ENCODE measurements at regions not wholly inside any gene's neighbourhood (a gene's known extent, or its start where the extent isn't known, plus 50 kb on each side); places are given as distances from the start of the nearest gene placed in this dataset.
A peak's percentile ranks its signal among the peaks of the same experiment; 100 is the strongest.

GRCh38 chr9:130756455-130757152 lies 63.0 kb downstream of the EXOSC2 start:
- Histone ChIP-seq H3K36me3 (ENCODE audit: control insufficient read depth, insufficient read depth, low read length) (no peaks in the 10 kb centered on the region), H3K27ac (ENCODE audit: low read length) (no peak overlapping the region), H3K4me1 (ENCODE audit: control insufficient read depth, insufficient read depth, low read length) (no peaks in the 10 kb centered on the region), H3K27me3 (ENCODE audit: control insufficient read depth, insufficient read depth, low read length) (no peaks in the 10 kb centered on the region), H3K4me3 (ENCODE audit: low read depth in 2 of 2, low read length in 2 of 2) (no peak overlapping the region), H3K9me3 (ENCODE audit: control insufficient read depth, insufficient read depth, low read depth, low read length) (no peaks in the 10 kb centered on the region)
- in situ Hi-C loops (cut with HindIII; ENCODE audit: low pct_unique_long_range_greater_than_20kb, low sequenced_read_pairs) (no loop called here), intact Hi-C loops (cut with micrococcal nuclease; ENCODE audit: unreplicated experiment) (no loop called here)
- ChIA-PET POLR2A (no interaction called here), CTCF (no interaction called here)
- BruUV-seq (replicated peaks) = TSS peak; percentile 50
- no peak for ATAC-seq
- TF ChIP-seq SIN3A (IDR thresholded peaks at IDR 0.05; ENCODE audit: borderline replicate concordance, insufficient read depth, low read depth, low read length) (no peak), CTCF (IDR thresholded peaks at IDR 0.05) (no peak), POLR2AphosphoS5 (IDR thresholded peaks at IDR 0.05; ENCODE audit: low read depth, low read length) (no peak), TCF7L2 (IDR thresholded peaks at IDR 0.05; ENCODE audit: low read depth, low read length) (no peak), REST (IDR thresholded peaks at IDR 0.05; ENCODE audit: insufficient read depth in 1 of 2, low read depth in 2 of 2, low read length in 1 of 2) (no peak)
- DNase-seq (ENCODE audit: low read depth, low spot score) = no peak

- in situ Hi-C loops (cut with HindIII; ENCODE audit: low pct_unique_long_range_greater_than_20kb, low sequenced_read_pairs) (no loop called here), intact Hi-C loops (cut with micrococcal nuclease; ENCODE audit: unreplicated experiment) (no loop called here)
- TF ChIP-seq CTCF (IDR thresholded peaks at IDR 0.05) = no peak
- TF ChIP-seq SIN3A (IDR thresholded peaks at IDR 0.05; ENCODE audit: borderline replicate concordance, insufficient read depth, low read depth, low read length) = no peak
- no peak for TF ChIP-seq REST (IDR thresholded peaks at IDR 0.05; ENCODE audit: insufficient read depth in 1 of 2, low read depth in 2 of 2, low read length in 1 of 2)
- TF ChIP-seq TCF7L2 (IDR thresholded peaks at IDR 0.05; ENCODE audit: low read depth, low read length) = no peak
- no peak for TF ChIP-seq POLR2AphosphoS5 (IDR thresholded peaks at IDR 0.05; ENCODE audit: low read depth, low read length)
- ChIA-PET POLR2A (no interaction called here), CTCF (no interaction called here)
- H3K36me3 ChIP-seq (ENCODE audit: control insufficient read depth, insufficient read depth, low read length) = no peaks in the 10 kb centered on the region
- H3K27me3 ChIP-seq (ENCODE audit: control insufficient read depth, insufficient read depth, low read length) = no peaks in the 10 kb centered on the region
- DNase-seq (ENCODE audit: low read depth, low spot score) (no peak), ATAC-seq (no peak)
- no TSS peak for BruUV-seq (replicated peaks)
- no peaks in the 10 kb centered on the region for H3K9me3 ChIP-seq (ENCODE audit: control insufficient read depth, insufficient read depth, low read depth, low read length)
- H3K4me1 ChIP-seq (ENCODE audit: control insufficient read depth, insufficient read depth, low read length) = no peaks in the 10 kb centered on the region
- H3K4me3 ChIP-seq (ENCODE audit: low read depth in 2 of 2, low read length in 2 of 2) = no peak overlapping the region
- H3K27ac ChIP-seq (ENCODE audit: low read length) = no peak overlapping the region
Observed at GRCh38 chr9:130759738-130760137, 66.2 kb downstream of the EXOSC2 start.

All from Panc1 (cell line).